Breast epithelium (tissue), 4 donors: ENCODE measurements at regions not wholly inside any gene's neighbourhood (a gene's known extent, or its start where the extent isn't known, plus 50 kb on each side); places are given as distances from the start of the nearest gene placed in this dataset.

ENCODE experiments used
- DNase-seq, 2 donors: peaks; one replicate each; pipeline ENCODE4 v3.0.0-alpha.2; 2019; ENCODE audit warnings: low spot score in 2 of 2
- H3K27ac ChIP-seq, 2 donors: fragments of 200-600 bp; sonication (generic) in 1 of 2; one replicate each; pipeline ENCODE4 v1.5.1; 2016 to 2019; ENCODE audit warnings: mild to moderate bottlenecking in 1 of 2
- H3K27me3 ChIP-seq, 2 donors: fragments of 200-600 bp; sonication (generic) in 1 of 2; one replicate each; pipeline versions ENCODE4 v1.5.1 to v1.6.0; 2017 to 2019; ENCODE audit warnings: control low read depth in 1 of 2, mild to moderate bottlenecking in 1 of 2
- H3K36me3 ChIP-seq: fragments of 200-600 bp; one replicate; pipeline ENCODE4 v1.5.1; 2019
- H3K4me1 ChIP-seq, 2 donors: fragments of 200-600 bp; sonication (generic); one replicate each; pipeline ENCODE4 v1.5.1; 2016 to 2019; ENCODE audit warnings: control low read depth in 1 of 2
- H3K4me3 ChIP-seq, 3 donors: fragments of 200-600 bp; sonication (generic); 1 replicate in 2 of 3; 2 replicates in 1 of 3; pipeline ENCODE4 v1.5.1; 2016 to 2019; ENCODE audit warnings: mild to moderate bottlenecking in 3 of 3, moderate library complexity in 2 of 3
- H3K9me3 ChIP-seq, 2 donors: fragments of 200-600 bp; sonication (generic) in 1 of 2; one replicate each; pipeline ENCODE4 v1.5.1; 2016 to 2019; ENCODE audit warnings: control low read depth in 1 of 2
- POLR2A ChIP-seq: fragments of 450-650 bp; IDR thresholded peaks from one replicate; pipeline ENCODE4 v1.6.1; 2016; ENCODE audit warnings: antibody characterized with exemption, mild to moderate bottlenecking, moderate library complexity
- POLR2AphosphoS5 ChIP-seq, 3 donors: sonication (generic); formaldehyde crosslinking; IDR thresholded peaks; one replicate each; pipeline ENCODE4 v1.6.1; 2017; ENCODE audit warnings: antibody characterized with exemption in 3 of 3
- intact Hi-C: fragments of 100-400 bp; cut with DNase I; formaldehyde crosslinking; loops from one replicate; pipeline ENCODE4 v1.15.1; 2023; ENCODE audit warnings: low total_unique reads
- TF ChIP-seq, protein P1 (sequence below), 3 donors: fragments of 450-650 bp; IDR thresholded peaks; one replicate each; pipeline ENCODE4 v1.5.1; 2016 to 2017; ENCODE audit warnings: antibody characterized with exemption in 3 of 3, mild to moderate bottlenecking in 3 of 3, moderate library complexity in 3 of 3

- no peaks in the 10 kb centered on the region for H3K4me1 ChIP-seq
- H3K36me3 ChIP-seq: no peaks in the 10 kb centered on the region
- no peak overlapping the region for H3K27ac ChIP-seq
- no peak overlapping the region for H3K4me3 ChIP-seq
- intact Hi-C loops: no loop called here
- no peaks in the 10 kb centered on the region for H3K27me3 ChIP-seq
- H3K9me3 ChIP-seq: no peaks in the 10 kb centered on the region
- TF ChIP-seq, protein P1, sequence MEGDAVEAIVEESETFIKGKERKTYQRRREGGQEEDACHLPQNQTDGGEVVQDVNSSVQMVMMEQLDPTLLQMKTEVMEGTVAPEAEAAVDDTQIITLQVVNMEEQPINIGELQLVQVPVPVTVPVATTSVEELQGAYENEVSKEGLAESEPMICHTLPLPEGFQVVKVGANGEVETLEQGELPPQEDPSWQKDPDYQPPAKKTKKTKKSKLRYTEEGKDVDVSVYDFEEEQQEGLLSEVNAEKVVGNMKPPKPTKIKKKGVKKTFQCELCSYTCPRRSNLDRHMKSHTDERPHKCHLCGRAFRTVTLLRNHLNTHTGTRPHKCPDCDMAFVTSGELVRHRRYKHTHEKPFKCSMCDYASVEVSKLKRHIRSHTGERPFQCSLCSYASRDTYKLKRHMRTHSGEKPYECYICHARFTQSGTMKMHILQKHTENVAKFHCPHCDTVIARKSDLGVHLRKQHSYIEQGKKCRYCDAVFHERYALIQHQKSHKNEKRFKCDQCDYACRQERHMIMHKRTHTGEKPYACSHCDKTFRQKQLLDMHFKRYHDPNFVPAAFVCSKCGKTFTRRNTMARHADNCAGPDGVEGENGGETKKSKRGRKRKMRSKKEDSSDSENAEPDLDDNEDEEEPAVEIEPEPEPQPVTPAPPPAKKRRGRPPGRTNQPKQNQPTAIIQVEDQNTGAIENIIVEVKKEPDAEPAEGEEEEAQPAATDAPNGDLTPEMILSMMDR (IDR thresholded peaks at IDR 0.05): no peak
- TF ChIP-seq POLR2AphosphoS5 (IDR thresholded peaks at IDR 0.05) (no peak), POLR2A (no peak)
- no peak for DNase-seq
These were observed 423.5 kb upstream of the ADAMTS5 start for GRCh38 chr21:27390384-27390783.

- Histone ChIP-seq H3K4me3 (no peak overlapping the region), H3K9me3 (no peaks in the 10 kb centered on the region), H3K4me1 (no peaks in the 10 kb centered on the region), H3K36me3 (no peaks in the 10 kb centered on the region), H3K27me3 (no peaks in the 10 kb centered on the region), H3K27ac (no peak overlapping the region)
- TF ChIP-seq POLR2AphosphoS5 (IDR thresholded peaks at IDR 0.05) (no peak), POLR2A (no peak)
- TF ChIP-seq, protein P1 (IDR thresholded peaks at IDR 0.05): no peak
- intact Hi-C loops: no loop called here
- no peak for DNase-seq
These were observed 421.9 kb upstream of the ADAMTS5 start for GRCh38 chr21:27388825-27389224.

DNA sequence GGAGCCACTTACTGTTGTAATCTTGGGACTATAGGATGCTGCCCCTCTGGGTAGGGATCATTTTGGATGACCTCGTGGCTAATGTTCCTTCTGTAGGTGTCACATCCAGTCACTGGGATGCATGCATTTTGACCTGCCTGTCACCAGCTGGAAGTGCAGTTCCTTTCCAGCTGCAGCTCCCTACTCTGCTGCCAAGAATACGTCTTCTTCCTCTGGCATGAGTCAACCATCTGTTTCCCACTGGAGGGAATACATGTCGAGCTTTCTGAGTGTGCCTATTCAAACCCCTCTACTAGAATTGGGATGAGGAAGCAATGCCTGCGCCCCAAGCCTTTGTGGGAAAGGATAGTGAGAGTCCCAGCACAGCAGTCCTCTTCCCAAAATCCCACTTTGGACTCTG, 415.5 kb upstream of the ADAMTS5 start:
- intact Hi-C loops: no loop called here

DNA sequence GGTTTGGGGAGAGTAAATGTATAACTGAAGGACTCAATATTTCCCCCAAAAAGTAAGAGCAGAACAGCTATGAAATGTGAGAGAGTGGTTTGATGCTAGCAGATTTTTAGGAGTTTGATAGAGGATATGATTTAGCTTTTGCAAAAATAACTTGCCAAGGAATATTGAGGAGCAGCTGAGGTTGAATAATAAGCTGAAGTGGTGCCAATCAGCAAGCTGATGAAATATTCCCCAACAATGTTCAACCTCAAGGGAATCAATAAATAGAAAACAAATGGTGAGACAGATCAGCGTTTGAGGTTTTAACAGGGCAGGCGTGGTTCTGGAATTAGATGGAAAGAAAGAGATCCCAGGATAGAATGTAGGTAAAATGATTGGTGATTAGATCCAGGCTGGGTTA, 413.4 kb upstream of the ADAMTS5 start:
- TF ChIP-seq, protein P1 (IDR thresholded peaks at IDR 0.05): no peak
- TF ChIP-seq POLR2A: no peak
- TF ChIP-seq POLR2AphosphoS5 (IDR thresholded peaks at IDR 0.05): no peak
- Histone ChIP-seq H3K4me1 (no peaks in the 10 kb centered on the region), H3K9me3 (no peaks in the 10 kb centered on the region), H3K27ac (no peak overlapping the region), H3K27me3 (no peaks in the 10 kb centered on the region), H3K4me3 (no peak overlapping the region), H3K36me3 (no peaks in the 10 kb centered on the region)
- no peak for DNase-seq
- intact Hi-C loops: no loop called here

More for the DNA sequence above, 415.5 kb upstream of the ADAMTS5 start:
- Histone ChIP-seq H3K9me3 (no peaks in the 10 kb centered on the region), H3K4me1 (no peaks in the 10 kb centered on the region), H3K4me3 (no peak overlapping the region), H3K36me3 (no peaks in the 10 kb centered on the region), H3K27ac (no peak overlapping the region), H3K27me3 (no peaks in the 10 kb centered on the region)
- TF ChIP-seq POLR2AphosphoS5 (IDR thresholded peaks at IDR 0.05) (no peak), POLR2A (no peak)
- TF ChIP-seq, protein P1 (IDR thresholded peaks at IDR 0.05): no peak
- DNase-seq: no peak

GRCh38 chr21:27379354-27379753, 412.5 kb upstream of the ADAMTS5 start:
- H3K4me3 ChIP-seq: no peak overlapping the region
- no peaks in the 10 kb centered on the region for H3K27me3 ChIP-seq
- H3K9me3 ChIP-seq: no peaks in the 10 kb centered on the region
- no peak overlapping the region for H3K27ac ChIP-seq
- TF ChIP-seq, protein P1 (IDR thresholded peaks at IDR 0.05): no peak
- TF ChIP-seq POLR2A: no peak
- no peak for TF ChIP-seq POLR2AphosphoS5 (IDR thresholded peaks at IDR 0.05)
- intact Hi-C loops: no loop called here
- no peaks in the 10 kb centered on the region for H3K4me1 ChIP-seq
- H3K36me3 ChIP-seq: no peaks in the 10 kb centered on the region
- no peak for DNase-seq
